Astrocyte of the cerebellum (primary cell): ENCODE measurements at regions not wholly inside any gene's neighbourhood (a gene's known extent, or its start where the extent isn't known, plus 50 kb on each side); places are given as distances from the start of the nearest gene placed in this dataset.

ENCODE experiments used
- DNase-seq: peaks from one replicate; pipeline ENCODE4 v3.0.0-alpha.2; 2011; ENCODE audit warnings: low read depth
- H3K4me3 ChIP-seq: 2 replicates; pipeline ENCODE4 v1.5.1; 2011; ENCODE audit warnings: mild to moderate bottlenecking, low read depth, low read length, moderate library complexity
- in situ Hi-C: cut with HindIII; loops from 2 replicates; pipeline ENCODE4 v1.10.0; 2017; ENCODE audit warnings: low sequenced_read_pairs
- TF ChIP-seq, protein P1 (sequence below): IDR thresholded peaks from 2 replicates; pipeline ENCODE4 v1.5.1; 2012; ENCODE audit warnings: low read length, low read depth, moderate library complexity, mild to moderate bottlenecking; ENCODE audit errors: missing control alignments

DNA sequence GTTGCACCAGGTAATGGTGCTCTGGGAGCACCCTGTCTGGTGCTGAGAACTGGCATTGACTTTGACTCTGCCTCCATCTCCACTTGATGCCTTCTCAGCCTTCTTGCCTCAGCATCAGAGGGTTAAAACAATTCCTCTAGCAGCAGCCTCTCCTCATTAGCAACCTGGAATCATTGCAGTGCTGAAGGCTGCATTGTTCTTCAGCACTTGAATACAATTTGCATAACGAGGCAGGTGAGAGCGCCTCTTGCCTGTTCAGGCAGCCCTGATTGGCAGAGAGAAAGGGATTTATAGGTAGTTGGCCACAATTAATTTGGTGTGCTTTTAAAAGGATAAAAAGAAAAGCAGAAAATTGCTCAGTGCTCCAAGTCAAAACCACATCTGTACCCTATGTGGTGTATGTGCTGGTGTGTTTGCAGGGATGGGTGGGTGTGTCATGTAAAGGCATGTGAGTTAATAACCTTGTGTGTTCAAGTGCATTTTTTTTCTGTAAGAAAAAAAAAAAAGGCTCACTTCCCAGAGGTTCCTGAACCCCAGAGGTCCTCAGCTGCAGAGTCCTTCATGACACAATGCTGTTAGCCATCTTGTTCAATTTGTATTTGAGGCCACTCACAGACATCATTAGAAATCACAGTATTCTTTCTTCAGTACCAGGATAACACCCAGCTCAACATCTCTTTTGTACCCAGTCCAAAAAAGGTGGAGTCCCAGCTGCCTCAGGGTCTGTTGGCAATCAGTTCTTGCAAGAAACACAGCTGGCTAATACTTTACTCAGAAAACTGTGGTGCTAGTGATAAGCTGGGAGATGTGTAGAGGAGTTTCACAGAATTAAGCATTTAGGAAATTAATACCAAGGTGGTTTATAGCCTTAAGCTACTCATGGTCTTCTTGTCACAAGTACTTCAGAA, 385.6 kb downstream of the GRIN2B start:
- in situ Hi-C loops, result no loop called here
- DNase-seq, result no peak
- no peak overlapping the region for H3K4me3 ChIP-seq
- TF ChIP-seq, protein P1, sequence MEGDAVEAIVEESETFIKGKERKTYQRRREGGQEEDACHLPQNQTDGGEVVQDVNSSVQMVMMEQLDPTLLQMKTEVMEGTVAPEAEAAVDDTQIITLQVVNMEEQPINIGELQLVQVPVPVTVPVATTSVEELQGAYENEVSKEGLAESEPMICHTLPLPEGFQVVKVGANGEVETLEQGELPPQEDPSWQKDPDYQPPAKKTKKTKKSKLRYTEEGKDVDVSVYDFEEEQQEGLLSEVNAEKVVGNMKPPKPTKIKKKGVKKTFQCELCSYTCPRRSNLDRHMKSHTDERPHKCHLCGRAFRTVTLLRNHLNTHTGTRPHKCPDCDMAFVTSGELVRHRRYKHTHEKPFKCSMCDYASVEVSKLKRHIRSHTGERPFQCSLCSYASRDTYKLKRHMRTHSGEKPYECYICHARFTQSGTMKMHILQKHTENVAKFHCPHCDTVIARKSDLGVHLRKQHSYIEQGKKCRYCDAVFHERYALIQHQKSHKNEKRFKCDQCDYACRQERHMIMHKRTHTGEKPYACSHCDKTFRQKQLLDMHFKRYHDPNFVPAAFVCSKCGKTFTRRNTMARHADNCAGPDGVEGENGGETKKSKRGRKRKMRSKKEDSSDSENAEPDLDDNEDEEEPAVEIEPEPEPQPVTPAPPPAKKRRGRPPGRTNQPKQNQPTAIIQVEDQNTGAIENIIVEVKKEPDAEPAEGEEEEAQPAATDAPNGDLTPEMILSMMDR, result no peak

DNA sequence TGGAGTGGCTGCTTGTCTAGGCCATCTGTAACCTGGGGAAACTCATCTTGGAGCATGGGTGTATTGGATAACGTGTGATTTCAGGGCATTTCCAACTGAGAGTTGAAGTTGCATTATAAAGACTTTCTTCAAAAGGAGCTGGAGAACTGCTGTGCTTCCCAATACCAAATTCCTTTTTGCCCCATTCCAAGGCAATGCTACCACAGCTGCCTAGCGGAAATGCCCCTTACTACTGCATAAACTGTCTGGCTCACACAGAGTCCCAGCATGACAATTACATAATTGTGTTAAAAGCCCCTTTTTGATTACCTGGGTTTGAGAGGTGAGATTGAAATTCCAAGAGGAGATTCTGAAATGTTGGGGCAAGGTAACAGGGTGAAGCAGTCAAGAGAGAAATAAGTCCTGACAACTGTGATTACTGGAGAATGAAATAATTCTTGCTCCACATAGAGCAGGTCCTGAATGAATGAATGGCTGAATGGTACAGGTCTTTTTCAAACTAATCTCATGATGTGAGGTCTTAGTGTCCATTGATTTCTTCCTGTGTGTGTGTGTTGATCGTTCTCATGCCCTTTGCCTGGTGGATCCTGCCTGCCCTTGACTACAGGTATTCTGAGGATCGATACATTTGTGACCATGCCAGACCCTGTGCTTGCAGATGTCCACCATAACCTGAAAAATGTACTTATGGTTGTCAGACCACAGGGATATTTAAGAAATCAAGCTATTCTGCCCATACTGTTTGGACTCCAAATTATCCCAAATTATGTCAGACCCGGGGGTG, 386.5 kb downstream of the GRIN2B start:
- no peak for DNase-seq
- H3K4me3 ChIP-seq, result no peak overlapping the region
- TF ChIP-seq, protein P1, result no peak
- in situ Hi-C loops, result no loop called here

DNA sequence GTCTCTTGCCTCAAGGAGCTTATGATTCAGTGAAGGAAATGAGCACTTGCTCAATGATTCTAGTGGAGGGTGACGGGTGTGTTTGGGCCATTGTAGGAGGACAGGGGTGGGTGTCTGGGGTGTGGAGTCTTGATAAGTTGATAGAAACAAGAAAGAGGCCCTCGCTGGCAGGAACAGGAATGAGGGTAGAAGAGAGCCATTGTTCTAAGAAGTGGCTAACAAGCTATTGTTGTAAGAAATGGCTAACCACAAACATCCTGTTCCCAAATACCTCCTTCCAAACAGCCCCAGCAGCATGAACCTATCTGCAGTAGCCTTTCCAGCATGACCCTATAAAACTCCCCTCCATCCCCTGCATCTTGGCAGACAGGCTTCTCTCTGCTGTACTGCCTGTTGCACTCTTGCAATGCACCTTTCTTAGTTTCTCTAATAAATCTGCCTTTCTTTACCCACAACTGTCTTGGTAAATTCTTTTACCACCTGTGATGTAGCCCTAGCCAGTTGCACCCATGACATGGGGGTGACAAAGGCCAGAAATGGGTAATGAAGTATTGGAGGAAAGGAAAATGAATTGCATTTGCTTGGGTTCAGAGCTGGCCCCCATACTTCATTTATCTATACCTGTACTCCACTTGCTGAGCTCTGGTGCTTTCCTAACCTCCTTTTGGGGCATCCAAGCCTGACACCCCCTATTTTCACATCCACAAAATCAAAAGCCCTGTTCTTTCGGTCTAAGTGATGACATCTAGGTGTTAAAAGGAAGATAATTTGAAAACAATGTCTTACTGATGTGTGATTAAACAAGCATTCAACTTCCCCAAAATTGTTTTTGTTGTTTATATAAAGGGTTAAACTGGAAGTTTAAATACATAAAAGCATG, 389.1 kb downstream of the GRIN2B start:
- in situ Hi-C loops, result no loop called here
- no peak for DNase-seq
- TF ChIP-seq, protein P1, result no peak
- H3K4me3 ChIP-seq, result no peak overlapping the region

DNA sequence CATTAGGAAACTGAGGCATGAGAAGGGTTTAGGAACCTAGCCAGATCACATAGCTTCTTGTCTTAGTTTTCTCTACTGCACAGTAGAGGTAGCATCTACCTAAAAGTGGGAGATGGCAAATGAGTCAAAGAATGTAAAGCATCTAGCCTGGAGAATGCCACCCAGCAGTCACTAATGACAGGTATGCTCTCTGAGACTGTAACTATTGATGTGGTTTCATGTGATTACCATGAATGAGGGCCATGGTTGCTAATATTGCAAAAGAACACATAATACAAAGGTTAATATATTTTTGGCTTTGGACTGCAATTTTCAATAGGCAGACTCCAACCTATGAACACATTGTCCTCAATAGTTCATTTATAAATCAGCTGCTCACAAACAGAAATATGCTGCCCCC, 389.9 kb downstream of the GRIN2B start:
- in situ Hi-C loops, result no loop called here
- DNase-seq, result no peak
- no peak overlapping the region for H3K4me3 ChIP-seq
- TF ChIP-seq, protein P1, result no peak

DNA sequence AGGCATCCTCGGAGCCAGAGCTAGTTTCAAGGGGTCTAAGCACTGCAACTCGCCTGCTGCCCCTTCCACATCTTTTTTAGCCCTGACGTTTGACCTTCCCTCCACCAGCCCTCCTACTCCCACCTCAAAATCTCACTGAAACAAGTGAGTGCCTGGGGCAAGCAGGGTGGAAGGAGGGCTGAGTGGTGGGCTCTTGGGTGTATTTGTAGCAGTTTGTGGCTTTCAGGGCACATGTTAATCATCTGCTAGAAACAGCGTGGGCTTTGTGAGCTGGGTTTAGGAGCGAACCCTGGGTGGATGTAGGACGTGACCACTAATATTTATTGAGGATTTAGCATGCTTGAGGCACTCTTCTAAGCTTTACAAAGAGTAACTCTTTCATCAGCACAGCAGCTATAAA, 390.3 kb downstream of the GRIN2B start:
- DNase-seq, result no peak
- in situ Hi-C loops, result no loop called here
- H3K4me3 ChIP-seq, result no peak overlapping the region
- TF ChIP-seq, protein P1, result no peak

DNA sequence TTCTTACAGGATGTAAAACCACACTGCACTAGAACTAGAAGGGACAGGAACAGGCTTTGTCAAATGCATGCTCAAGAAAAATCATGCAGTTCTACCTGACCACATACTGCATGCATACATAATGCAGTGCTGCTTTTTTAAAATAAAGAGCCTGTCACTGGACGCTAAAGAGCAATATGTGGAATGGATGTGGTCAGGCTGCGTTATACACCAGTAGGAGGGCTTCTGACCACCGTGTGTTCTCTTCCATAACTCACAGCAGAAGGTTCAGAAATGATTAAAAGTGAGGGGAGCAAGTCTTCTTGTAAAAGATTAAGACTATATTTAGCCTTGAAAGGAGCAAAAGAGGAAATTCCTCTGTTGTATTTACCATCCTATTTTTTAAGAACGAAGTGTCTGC, 392.0 kb downstream of the EMP1 start:
- TF ChIP-seq, protein P1, result no peak
- no peak overlapping the region for H3K4me3 ChIP-seq
- in situ Hi-C loops, result no loop called here
- no peak for DNase-seq
